ENCODE measurements at regions not wholly inside any gene's neighbourhood (a gene's known extent, or its start where the extent isn't known, plus 50 kb on each side); places are given as distances from the start of the nearest gene placed in this dataset.

DNA sequence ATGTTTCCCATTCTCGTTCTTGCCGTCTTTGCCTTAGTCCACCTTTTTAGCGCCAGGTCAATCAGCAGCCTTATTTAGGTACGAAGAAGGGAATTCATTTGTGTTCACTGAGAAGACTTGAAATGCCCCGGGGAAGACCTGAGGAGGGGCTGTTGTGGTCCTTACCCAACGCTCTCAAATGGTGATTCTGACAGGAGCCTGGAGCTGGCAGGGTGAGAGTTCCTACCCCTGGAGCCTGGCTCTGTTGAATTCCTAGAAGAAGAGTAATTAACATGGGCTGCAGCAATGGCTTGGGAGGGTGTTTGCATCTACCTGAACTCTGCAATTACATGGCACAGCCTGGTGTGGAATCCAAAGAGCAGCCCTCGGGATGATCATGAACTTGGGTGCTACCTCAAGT, 76.9 kb upstream of the DSCAM start (continued):
- no peak for TF ChIP-seq EZH2 (IDR thresholded peaks at IDR 0.05; ENCODE audit: borderline replicate concordance, insufficient read depth, low read length, poor library complexity, severe bottlenecking)
- no peak for TF ChIP-seq MXI1 (conservative IDR thresholded peaks at IDR 0.05; ENCODE audit: poor library complexity, severe bottlenecking)

- no peak overlapping the region for H2AFZ ChIP-seq (ENCODE audit: low read depth, low read length)
- no peaks in the 10 kb centered on the region for H3K27me3 ChIP-seq (ENCODE audit: insufficient read depth, low read depth, low read length)
- H3K4me3 ChIP-seq (ENCODE audit: low read length), result no peak overlapping the region
- H3K36me3 ChIP-seq (ENCODE audit: insufficient read depth, low read length), result no peaks in the 10 kb centered on the region
- no peaks in the 10 kb centered on the region for H4K20me1 ChIP-seq (ENCODE audit: insufficient read depth)
- H3K79me2 ChIP-seq (replicated peaks; ENCODE audit: insufficient read depth, low read length), result no peaks in the 10 kb centered on the region
- no peak overlapping the region for H3K9ac ChIP-seq (ENCODE audit: low read length)
- H3K9me3 ChIP-seq (ENCODE audit: low read length), result no peaks in the 10 kb centered on the region
- H3K9me2 ChIP-seq (ENCODE audit: insufficient read depth, low read length), result no peaks in the 10 kb centered on the region
- no peaks in the 10 kb centered on the region for H3F3A ChIP-seq (ENCODE audit: insufficient read depth, low read length, poor library complexity, severe bottlenecking)
- TF ChIP-seq POLR2AphosphoS5 (IDR thresholded peaks at IDR 0.05) (no peak), EP300 (conservative IDR thresholded peaks at IDR 0.05; ENCODE audit: poor library complexity, severe bottlenecking) (no peak), MXI1 (conservative IDR thresholded peaks at IDR 0.05; ENCODE audit: poor library complexity, severe bottlenecking) (no peak), RAD21 (conservative IDR thresholded peaks at IDR 0.05) (no peak), TAF1 (IDR thresholded peaks at IDR 0.05; ENCODE audit: low read depth) (no peak), EZH2 (IDR thresholded peaks at IDR 0.05; ENCODE audit: borderline replicate concordance, insufficient read depth, low read length, poor library complexity, severe bottlenecking) (no peak), SMC3 (conservative IDR thresholded peaks at IDR 0.05; ENCODE audit: poor library complexity) (no peak)
- TF ChIP-seq, protein P1, sequence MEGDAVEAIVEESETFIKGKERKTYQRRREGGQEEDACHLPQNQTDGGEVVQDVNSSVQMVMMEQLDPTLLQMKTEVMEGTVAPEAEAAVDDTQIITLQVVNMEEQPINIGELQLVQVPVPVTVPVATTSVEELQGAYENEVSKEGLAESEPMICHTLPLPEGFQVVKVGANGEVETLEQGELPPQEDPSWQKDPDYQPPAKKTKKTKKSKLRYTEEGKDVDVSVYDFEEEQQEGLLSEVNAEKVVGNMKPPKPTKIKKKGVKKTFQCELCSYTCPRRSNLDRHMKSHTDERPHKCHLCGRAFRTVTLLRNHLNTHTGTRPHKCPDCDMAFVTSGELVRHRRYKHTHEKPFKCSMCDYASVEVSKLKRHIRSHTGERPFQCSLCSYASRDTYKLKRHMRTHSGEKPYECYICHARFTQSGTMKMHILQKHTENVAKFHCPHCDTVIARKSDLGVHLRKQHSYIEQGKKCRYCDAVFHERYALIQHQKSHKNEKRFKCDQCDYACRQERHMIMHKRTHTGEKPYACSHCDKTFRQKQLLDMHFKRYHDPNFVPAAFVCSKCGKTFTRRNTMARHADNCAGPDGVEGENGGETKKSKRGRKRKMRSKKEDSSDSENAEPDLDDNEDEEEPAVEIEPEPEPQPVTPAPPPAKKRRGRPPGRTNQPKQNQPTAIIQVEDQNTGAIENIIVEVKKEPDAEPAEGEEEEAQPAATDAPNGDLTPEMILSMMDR (IDR thresholded peaks at IDR 0.05; ENCODE audit: poor library complexity, severe bottlenecking), result no peak
- TF ChIP-seq, protein P2, sequence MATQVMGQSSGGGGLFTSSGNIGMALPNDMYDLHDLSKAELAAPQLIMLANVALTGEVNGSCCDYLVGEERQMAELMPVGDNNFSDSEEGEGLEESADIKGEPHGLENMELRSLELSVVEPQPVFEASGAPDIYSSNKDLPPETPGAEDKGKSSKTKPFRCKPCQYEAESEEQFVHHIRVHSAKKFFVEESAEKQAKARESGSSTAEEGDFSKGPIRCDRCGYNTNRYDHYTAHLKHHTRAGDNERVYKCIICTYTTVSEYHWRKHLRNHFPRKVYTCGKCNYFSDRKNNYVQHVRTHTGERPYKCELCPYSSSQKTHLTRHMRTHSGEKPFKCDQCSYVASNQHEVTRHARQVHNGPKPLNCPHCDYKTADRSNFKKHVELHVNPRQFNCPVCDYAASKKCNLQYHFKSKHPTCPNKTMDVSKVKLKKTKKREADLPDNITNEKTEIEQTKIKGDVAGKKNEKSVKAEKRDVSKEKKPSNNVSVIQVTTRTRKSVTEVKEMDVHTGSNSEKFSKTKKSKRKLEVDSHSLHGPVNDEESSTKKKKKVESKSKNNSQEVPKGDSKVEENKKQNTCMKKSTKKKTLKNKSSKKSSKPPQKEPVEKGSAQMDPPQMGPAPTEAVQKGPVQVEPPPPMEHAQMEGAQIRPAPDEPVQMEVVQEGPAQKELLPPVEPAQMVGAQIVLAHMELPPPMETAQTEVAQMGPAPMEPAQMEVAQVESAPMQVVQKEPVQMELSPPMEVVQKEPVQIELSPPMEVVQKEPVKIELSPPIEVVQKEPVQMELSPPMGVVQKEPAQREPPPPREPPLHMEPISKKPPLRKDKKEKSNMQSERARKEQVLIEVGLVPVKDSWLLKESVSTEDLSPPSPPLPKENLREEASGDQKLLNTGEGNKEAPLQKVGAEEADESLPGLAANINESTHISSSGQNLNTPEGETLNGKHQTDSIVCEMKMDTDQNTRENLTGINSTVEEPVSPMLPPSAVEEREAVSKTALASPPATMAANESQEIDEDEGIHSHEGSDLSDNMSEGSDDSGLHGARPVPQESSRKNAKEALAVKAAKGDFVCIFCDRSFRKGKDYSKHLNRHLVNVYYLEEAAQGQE (IDR thresholded peaks at IDR 0.05; ENCODE audit: borderline replicate concordance), result no peak
- no peak overlapping the region for H3K4me2 ChIP-seq (ENCODE audit: low read length)
- no peak overlapping the region for H3K27ac ChIP-seq (ENCODE audit: low read length)
Measured at GRCh38 chr21:40924641-40925040, 77.7 kb upstream of the DSCAM start.

- Histone ChIP-seq H3K27me3 (ENCODE audit: insufficient read depth, low read depth, low read length) (no peaks in the 10 kb centered on the region), H3K36me3 (ENCODE audit: insufficient read depth, low read length) (no peaks in the 10 kb centered on the region), H3K4me2 (ENCODE audit: low read length) (no peak overlapping the region), H3K27ac (ENCODE audit: low read length) (no peak overlapping the region), H4K20me1 (ENCODE audit: insufficient read depth) (no peaks in the 10 kb centered on the region), H3K4me3 (ENCODE audit: low read length) (no peak overlapping the region), H3K9ac (ENCODE audit: low read length) (no peak overlapping the region), H3F3A (ENCODE audit: insufficient read depth, low read length, poor library complexity, severe bottlenecking) (no peaks in the 10 kb centered on the region), H3K9me2 (ENCODE audit: insufficient read depth, low read length) (no peaks in the 10 kb centered on the region), H2AFZ (ENCODE audit: low read depth, low read length) (no peak overlapping the region), H3K79me2 (replicated peaks; ENCODE audit: insufficient read depth, low read length) (no peaks in the 10 kb centered on the region), H3K9me3 (ENCODE audit: low read length) (no peaks in the 10 kb centered on the region)
- TF ChIP-seq, protein P1 (IDR thresholded peaks at IDR 0.05; ENCODE audit: poor library complexity, severe bottlenecking), result no peak
- TF ChIP-seq TAF1 (IDR thresholded peaks at IDR 0.05; ENCODE audit: low read depth) (no peak), SMC3 (conservative IDR thresholded peaks at IDR 0.05; ENCODE audit: poor library complexity) (no peak), RAD21 (conservative IDR thresholded peaks at IDR 0.05) (no peak), EP300 (conservative IDR thresholded peaks at IDR 0.05; ENCODE audit: poor library complexity, severe bottlenecking) (no peak)
Measured at GRCh38 chr21:40926238-40926637, 79.3 kb upstream of the DSCAM start.
